Activated CD4-positive, alpha-beta T cell treated with anti-CD3 and anti-CD28 coated beads, Interleukin-2, amount 50 U/mL, for 4 hours (primary cell): ENCODE measurements at regions not wholly inside any gene's neighbourhood (a gene's known extent, or its start where the extent isn't known, plus 50 kb on each side); places are given as distances from the start of the nearest gene placed in this dataset.

Experiments used
- DNase-seq, 2 experiments: peaks; one replicate each; pipeline ENCODE4 v3.0.0-alpha.2; 2020

GRCh38 chr18:40013001-40013609 lies 1941.9 kb upstream of the PIK3C3 start:
- DNase-seq, result no peak

GRCh38 chr18:40011201-40011600 lies 1943.8 kb upstream of the PIK3C3 start:
- DNase-seq, result no peak

GRCh38 chr18:40006634-40007033 lies 1948.4 kb upstream of the PIK3C3 start:
- no peak for DNase-seq

GRCh38 chr18:40004246-40004645 lies 1950.8 kb upstream of the PIK3C3 start:
- DNase-seq, result no peak

DNA sequence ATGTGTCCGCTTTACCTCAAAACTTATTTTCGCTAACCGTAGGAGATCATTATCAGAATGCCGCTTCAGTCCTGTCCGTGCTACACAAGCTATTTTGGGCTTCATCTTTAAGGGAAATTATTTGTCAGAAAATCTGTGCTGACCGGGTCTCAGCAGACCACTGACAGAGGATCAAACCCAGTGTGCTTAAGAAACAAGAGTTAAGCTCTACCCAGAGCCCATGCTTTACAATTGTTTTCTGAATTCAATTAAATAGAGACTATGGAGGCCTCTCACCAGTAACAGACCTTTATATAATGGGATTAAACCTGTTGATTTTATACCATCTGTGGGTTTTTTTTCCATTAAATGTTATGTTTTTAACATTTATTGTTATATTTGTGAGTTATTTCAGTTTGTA lies 1956.7 kb upstream of the PIK3C3 start:
- no peak for DNase-seq

- no peak for DNase-seq
Observed at GRCh38 chr18:39994498-39994897, 1960.5 kb upstream of the PIK3C3 start.

DNA sequence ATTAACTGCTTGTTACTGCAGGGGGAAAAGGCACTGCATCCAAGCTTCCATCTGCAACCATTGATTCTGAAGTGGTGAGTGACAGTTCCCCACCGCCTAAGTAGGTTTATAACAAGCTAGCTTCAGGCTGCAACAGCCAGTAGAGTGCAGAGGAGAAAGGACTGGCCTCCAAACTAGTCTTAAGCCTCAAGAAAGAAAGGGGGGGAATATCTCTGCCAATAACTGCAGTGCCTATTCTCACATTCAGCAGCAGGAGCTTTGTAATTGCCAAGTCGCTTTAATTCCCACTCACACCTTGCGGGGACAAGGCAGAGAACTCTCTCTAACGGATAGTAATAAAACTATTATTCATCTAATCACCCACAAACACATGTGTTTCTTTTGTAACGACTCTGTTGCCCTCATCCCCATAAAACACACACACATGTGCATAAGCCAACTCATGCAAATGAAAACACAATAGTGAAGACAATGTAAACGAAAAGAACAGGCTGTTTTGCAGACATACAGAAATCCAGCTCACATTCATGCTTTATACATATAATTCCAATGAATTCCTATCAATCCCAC lies 1963.3 kb upstream of the PIK3C3 start:
- no peak for DNase-seq

DNA sequence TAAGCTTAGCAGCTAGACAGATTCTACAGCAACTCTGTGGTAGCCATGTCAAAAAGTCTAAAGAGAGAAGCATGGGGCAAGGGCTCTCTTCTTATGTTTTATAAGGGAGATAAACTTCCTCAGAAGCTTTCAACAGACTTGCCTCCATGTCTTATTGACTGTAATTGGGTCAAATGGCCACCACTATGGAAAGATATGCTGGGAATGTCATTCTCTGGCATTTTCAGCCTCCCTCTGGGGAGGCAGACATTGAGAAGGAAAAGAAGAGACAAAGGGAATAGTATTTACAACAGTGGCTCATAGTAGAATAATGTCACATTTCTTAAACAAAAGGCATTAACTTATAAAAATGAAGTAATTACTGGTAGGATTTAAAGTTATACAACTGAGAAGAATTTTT lies 1964.5 kb upstream of the PIK3C3 start:
- DNase-seq, result no peak

GRCh38 chr18:39976771-39977170 lies 1978.3 kb upstream of the PIK3C3 start:
- no peak for DNase-seq

DNA sequence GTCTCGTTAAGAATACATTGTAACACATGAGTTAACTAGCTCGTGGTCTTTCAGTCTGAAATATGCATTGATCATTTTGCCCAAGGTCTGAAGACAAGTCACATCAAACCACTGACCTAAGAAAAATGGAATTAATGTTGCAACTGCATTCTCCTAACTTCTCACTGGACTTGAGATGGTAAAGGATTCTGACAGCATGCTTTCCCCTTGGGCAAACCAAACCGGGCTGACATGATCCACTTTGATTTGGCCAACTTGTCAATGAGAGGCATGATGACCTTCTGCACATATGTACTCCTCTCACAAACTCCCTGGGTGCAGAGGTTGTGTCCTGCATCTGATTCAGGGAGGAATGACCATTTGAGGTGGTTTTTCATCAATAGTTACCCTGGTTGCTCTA lies 1982.5 kb upstream of the PIK3C3 start:
- DNase-seq, result no peak

GRCh38 chr18:39969803-39970494 lies 1985.1 kb upstream of the PIK3C3 start:
- DNase-seq, result no peak

DNA sequence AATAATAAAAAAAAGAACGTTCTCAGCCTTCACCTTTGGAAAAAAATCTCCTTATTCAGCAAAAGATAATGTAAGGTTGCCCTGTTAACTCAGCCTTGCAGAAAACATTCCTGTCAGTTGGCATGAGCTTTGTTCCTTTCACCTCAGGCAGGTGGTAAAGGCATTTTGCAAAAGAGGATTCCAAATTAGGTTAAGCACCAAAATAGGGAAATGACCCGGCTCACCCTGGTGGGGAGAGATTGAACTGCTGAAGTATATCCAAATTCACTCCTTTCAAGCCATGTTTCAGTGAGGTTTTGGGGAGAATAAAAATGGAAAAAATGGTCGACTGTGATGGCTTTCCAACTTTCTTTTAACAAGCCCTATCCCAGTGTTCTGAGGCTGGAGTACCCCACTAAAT lies 1988.8 kb upstream of the PIK3C3 start:
- no peak for DNase-seq

DNA sequence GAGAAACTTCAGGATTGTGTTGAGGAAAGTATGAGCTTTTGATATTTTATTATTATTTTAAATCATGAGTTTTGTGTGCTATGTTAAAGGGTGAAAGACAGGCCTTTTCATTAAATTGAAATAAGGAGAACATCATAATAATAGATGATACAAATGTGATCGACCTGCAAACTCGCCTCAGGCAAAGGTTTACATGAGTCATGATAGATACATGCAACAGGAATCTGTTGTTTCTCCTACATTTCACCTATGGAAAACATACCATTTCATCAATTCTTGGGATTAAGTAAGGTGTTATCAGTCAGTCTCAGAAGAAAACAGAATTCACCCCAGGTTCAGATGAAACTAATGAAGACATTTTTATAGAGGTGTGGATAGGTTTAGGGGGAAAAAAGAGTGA lies 1992.5 kb upstream of the PIK3C3 start:
- DNase-seq, result no peak

DNA sequence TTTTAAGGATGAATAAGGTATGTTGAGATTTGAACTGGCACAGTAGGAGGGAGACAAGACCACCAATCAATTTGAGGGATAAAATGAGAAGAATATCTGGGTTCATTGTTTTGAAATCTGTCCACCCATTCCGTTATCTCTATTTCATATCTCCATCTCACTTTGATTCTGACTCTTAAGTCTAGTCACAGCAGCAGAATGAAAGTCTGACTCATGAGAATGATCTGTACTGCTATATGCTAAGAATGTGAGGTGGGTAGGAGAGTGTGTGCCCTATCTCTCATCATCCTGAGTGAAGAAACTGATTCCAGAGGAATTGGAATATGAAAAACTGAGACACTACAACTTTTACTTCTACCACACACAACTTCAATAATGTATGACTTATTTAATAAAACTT lies 1994.5 kb upstream of the PIK3C3 start:
- no peak for DNase-seq

DNA sequence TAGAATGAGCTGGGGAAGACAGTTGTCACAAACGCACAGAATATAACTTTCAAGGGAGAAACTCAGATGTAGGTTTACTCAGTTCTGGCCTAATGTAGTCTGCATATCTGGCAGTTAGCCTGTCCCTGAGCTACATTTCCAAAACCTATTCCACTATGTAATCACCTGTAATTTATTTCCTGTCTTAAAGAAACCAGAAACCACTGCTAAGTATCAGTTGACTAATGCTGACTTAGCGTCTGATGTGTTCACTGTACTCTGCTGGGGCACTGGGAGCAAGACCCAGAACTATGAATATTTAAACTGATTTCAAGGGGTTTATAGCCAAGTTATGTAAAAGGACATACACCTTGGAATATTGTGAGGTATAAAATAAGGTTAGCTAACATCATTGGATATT lies 1995.2 kb upstream of the PIK3C3 start:
- DNase-seq, result no peak

GRCh38 chr18:39958876-39959275 lies 1996.2 kb upstream of the PIK3C3 start:
- no peak for DNase-seq

DNA sequence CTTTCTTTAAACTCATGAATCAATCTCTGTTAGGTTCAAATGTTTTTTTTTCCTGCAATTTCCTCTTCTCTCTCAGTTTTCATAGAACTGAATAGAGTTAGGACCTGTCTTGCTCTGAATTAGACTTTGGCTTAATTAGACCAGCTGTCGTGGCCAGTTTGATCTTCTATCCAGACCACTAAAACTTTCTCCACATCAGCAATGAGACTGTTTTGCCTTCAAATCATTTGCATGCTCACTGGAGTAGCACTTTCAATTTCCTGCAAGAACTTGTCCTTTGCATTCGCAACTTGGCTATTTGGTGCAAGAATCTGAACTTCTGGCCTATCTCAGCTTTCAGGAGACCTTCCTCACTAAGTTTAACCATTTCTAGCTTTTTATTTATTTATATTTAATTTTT lies 2002.2 kb upstream of the PIK3C3 start:
- no peak for DNase-seq

GRCh38 chr18:39951142-39951720 lies 2003.8 kb upstream of the PIK3C3 start:
- DNase-seq, result no peak

GRCh38 chr18:39946623-39947061 lies 2008.4 kb upstream of the PIK3C3 start:
- DNase-seq, result no peak

DNA sequence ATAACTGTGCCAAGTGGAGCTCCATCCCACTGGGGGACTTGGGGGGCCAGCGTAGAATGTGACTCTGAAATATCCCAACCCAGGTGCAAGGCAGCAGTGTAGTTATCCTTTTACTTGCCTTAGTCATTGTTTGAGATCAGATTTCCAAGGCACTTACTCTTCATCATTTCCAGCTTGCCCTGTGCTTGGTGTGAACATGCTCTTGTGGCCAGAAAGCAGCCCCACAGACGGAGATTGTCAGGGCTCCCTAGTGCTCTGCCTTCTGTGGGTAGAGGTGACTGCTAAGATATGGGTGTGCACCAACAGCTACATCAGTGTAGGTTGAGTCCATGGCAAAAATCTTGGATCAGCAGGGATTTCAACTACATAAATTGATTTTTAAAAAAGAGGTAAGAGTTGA lies 2010.0 kb upstream of the PIK3C3 start:
- DNase-seq, result no peak

GRCh38 chr18:39942702-39943101 lies 2012.3 kb upstream of the PIK3C3 start:
- no peak for DNase-seq

DNA sequence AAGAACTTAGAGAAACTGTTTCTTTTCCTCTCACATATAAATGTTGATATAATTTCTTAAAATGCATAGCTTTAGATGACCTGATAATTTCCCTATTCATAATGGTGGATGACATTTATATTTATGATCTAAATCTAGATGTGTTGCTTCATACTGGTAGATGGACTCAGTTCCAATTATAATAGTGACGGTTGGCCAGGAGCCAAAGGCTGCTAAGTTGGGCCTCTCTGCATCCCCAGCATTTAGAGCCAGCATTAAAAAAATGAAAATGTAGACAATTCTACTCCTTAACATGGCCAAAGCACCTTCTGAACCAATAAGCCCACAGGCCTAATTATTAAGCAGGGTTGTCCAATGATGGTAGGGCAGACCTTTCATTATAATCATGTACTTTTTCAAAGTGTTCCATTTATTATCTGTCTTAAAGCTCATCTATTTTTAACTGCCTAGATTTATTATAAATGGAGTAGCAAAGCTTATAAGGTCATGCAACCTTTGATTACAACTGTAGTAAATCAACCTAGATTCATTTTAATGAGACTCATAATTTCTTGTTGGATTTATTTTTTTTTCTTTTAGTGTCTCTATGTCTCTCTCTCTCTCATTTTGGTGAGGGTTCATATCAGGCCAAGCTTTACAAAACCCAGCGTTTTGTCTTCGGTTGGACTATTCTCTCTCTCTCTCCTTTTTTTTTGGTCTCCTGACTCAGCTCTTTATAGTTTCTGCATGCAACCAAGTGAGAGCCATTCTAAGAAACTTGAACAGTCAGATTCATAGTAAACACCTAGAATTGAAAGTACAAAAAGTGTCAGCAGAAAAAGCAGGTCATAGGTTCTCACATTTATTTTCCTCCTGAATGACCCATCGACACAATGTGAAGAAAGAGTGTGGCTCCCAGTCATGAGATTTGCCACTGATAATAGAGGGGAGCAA lies 2016.1 kb upstream of the PIK3C3 start:
- no peak for DNase-seq

- DNase-seq, result no peak
Observed at GRCh38 chr18:39935598-39935997, 2019.4 kb upstream of the PIK3C3 start.
